Endothelial cell (in vitro differentiated cells): ENCODE measurements at regions not wholly inside any gene's neighbourhood (a gene's known extent, or its start where the extent isn't known, plus 50 kb on each side); places are given as distances from the start of the nearest gene placed in this dataset.
"Not testable (repeated sequence)": the region's sequence is repeated elsewhere in the genome, so short reads cannot be mapped to it uniquely, and the experiment has no call there.

Experiments
- DNase-seq: peaks from one replicate; pipeline ENCODE4 v3.0.0; 2021; ENCODE audit warnings: low spot score
- H3K27ac Mint-ChIP-seq: one replicate; pipeline ENCODE4 v1.8.0; 2021; ENCODE audit warnings: mixed read lengths, inconsistent platforms; ENCODE audit not compliant: unreplicated experiment
- H3K27me3 Mint-ChIP-seq: one replicate; pipeline ENCODE4 v1.8.0; 2021; ENCODE audit warnings: mild to moderate bottlenecking, moderate library complexity, mixed read lengths, inconsistent platforms; ENCODE audit not compliant: unreplicated experiment
- H3K36me3 Mint-ChIP-seq: one replicate; pipeline ENCODE4 v1.8.0; 2021; ENCODE audit warnings: mild to moderate bottlenecking, low read depth, mixed read lengths, inconsistent platforms; ENCODE audit not compliant: unreplicated experiment
- H3K4me1 Mint-ChIP-seq: one replicate; pipeline ENCODE4 v1.8.0; 2021; ENCODE audit warnings: mild to moderate bottlenecking, mixed read lengths, inconsistent platforms; ENCODE audit not compliant: unreplicated experiment
- H3K4me3 Mint-ChIP-seq: one replicate; pipeline ENCODE4 v1.8.0; 2021; ENCODE audit warnings: mild to moderate bottlenecking, mixed read lengths, inconsistent platforms; ENCODE audit not compliant: unreplicated experiment
- H3K9me3 Mint-ChIP-seq: one replicate; pipeline ENCODE4 v1.8.0; 2021; ENCODE audit warnings: mixed read lengths, inconsistent platforms; ENCODE audit not compliant: unreplicated experiment
- CTCF ChIP-seq: fragments of 200-600 bp; sonication (generic); IDR thresholded peaks from one replicate; pipeline ENCODE4 v1.5.0; 2021; ENCODE audit warnings: antibody characterized with exemption; ENCODE audit not compliant: unreplicated experiment

GRCh38 chrX:88101968-88102367 is 584.4 kb downstream of the KLHL4 start:
- H3K9me3 Mint-ChIP-seq = no peaks in the 10 kb centered on the region
- no peak for TF ChIP-seq CTCF
- no peak overlapping the region for H3K4me3 Mint-ChIP-seq
- H3K4me1 Mint-ChIP-seq = no peaks in the 10 kb centered on the region
- DNase-seq = no peak
- no peak overlapping the region for H3K27ac Mint-ChIP-seq
- peaks cover 2% of the 10 kb centered on the region for H3K27me3 Mint-ChIP-seq
- H3K36me3 Mint-ChIP-seq = no peaks in the 10 kb centered on the region

GRCh38 chrX:88135735-88136134 is 611.3 kb upstream of the CPXCR1 start:
- H3K27ac Mint-ChIP-seq = peak overlapping the region; percentile 65
- H3K4me3 Mint-ChIP-seq = no peak overlapping the region
- DNase-seq = no peak

GRCh38 chrX:88136328-88136727 is 610.7 kb upstream of the CPXCR1 start:
- H3K4me3 Mint-ChIP-seq = no peak overlapping the region
- H3K9me3 Mint-ChIP-seq = no peaks in the 10 kb centered on the region
- DNase-seq = no peak
- no peaks in the 10 kb centered on the region for H3K27me3 Mint-ChIP-seq
- no peak for TF ChIP-seq CTCF
- no peak overlapping the region for H3K27ac Mint-ChIP-seq
- no peaks in the 10 kb centered on the region for H3K4me1 Mint-ChIP-seq
- H3K36me3 Mint-ChIP-seq = no peaks in the 10 kb centered on the region

More at GRCh38 chrX:88135735-88136134, 611.3 kb upstream of the CPXCR1 start:
- no peaks in the 10 kb centered on the region for H3K36me3 Mint-ChIP-seq
- TF ChIP-seq CTCF = no peak
- no peaks in the 10 kb centered on the region for H3K27me3 Mint-ChIP-seq
- H3K4me1 Mint-ChIP-seq = no peaks in the 10 kb centered on the region
- no peaks in the 10 kb centered on the region for H3K9me3 Mint-ChIP-seq

GRCh38 chrX:88146577-88146976 is 600.4 kb upstream of the CPXCR1 start:
- no peak for DNase-seq
- no peaks in the 10 kb centered on the region for H3K36me3 Mint-ChIP-seq

GRCh38 chrX:88170553-88170952 is 576.5 kb upstream of the CPXCR1 start:
- H3K27ac Mint-ChIP-seq = no peak overlapping the region

More at GRCh38 chrX:88146577-88146976, 600.4 kb upstream of the CPXCR1 start:
- no peaks in the 10 kb centered on the region for H3K4me1 Mint-ChIP-seq
- H3K27me3 Mint-ChIP-seq = no peaks in the 10 kb centered on the region
- H3K4me3 Mint-ChIP-seq = no peak overlapping the region
- no peaks in the 10 kb centered on the region for H3K9me3 Mint-ChIP-seq
- TF ChIP-seq CTCF = no peak
- H3K27ac Mint-ChIP-seq = no peak overlapping the region

GRCh38 chrX:88173932-88174440 is 573.0 kb upstream of the CPXCR1 start:
- H3K4me1 Mint-ChIP-seq, H3K9me3 Mint-ChIP-seq, H3K27me3 Mint-ChIP-seq, H3K27ac Mint-ChIP-seq, H3K4me3 Mint-ChIP-seq, H3K36me3 Mint-ChIP-seq, DNase-seq: not testable (repeated sequence)

More at GRCh38 chrX:88170553-88170952, 576.5 kb upstream of the CPXCR1 start:
- H3K9me3 Mint-ChIP-seq = no peaks in the 10 kb centered on the region
- no peak overlapping the region for H3K4me3 Mint-ChIP-seq
- no peaks in the 10 kb centered on the region for H3K36me3 Mint-ChIP-seq
- no peak for TF ChIP-seq CTCF
- H3K27me3 Mint-ChIP-seq = peaks cover 1% of the 10 kb centered on the region
- no peak for DNase-seq
- H3K4me1 Mint-ChIP-seq = no peaks in the 10 kb centered on the region
